HG02870 (cell line): ENCODE measurements at regions not wholly inside any gene's neighbourhood (a gene's known extent, or its start where the extent isn't known, plus 50 kb on each side); places are given as distances from the start of the nearest gene placed in this dataset.

Experiments
- ATAC-seq: cut with Tn5 transposase; IDR thresholded peaks from one replicate; pipeline ENCODE4 v1.9.1; 2021; ENCODE audit warnings: mild to moderate bottlenecking, moderate library complexity; ENCODE audit not compliant: unreplicated experiment

DNA sequence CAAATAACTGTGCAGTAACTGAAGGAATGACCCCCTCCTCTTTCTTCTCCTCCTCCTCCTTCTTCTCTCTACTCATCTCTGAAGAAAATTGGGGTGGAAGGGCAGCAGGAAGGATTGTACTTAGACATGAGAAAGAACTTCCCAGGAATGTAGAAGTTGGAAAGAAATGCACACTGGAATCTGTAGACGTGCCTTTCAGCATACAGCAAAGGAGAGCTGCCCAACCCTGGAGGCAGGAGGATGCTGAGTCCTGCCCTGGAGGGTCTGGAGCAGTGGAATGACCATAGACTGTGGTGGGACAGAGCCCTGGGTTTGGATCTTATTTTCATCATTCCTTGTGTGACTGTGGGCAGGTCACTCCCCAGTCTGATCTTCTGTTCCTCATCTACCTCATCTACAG lies 80.1 kb downstream of the PJA1 start:
- no peak for ATAC-seq

DNA sequence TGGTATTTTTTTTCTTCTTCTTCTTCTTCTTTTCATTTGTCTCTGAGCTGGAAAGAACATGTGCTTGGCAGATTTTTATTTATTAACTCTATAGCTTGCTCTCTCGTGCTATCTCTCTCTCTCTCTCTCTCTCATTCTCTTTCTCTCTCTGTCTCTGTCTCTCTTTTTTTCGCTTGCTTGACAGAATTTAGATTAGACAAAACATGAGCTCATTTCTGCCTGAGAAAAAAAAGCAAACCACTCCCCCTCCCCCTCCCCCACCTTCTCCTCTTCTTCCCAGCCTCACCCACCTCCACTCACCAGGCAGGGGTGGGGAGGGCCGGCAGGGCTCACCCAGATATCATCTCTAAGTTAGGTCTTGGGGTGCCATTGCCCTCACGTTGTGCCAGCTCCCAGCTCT lies 81.5 kb downstream of the PJA1 start:
- no peak for ATAC-seq

DNA sequence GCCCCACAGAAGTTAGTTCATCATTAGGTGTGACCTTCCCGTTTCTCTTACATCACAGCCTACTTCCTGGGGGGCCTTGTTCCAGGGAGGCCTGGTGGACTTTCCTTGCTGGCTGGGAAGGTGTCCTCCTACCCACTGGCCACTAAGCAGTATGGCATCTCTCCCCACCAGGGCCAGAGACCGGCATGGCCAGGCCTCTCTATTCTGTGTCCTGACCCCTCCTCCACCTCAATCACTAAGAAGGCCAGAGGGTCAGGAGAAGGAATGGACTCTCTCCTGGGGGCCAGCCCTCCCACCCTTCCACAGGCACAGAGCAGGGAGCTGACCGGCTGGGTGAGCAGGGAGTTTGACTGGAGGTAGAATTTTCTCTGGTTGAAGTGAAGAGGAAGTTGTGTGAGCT lies 81.9 kb downstream of the PJA1 start:
- no peak for ATAC-seq

DNA sequence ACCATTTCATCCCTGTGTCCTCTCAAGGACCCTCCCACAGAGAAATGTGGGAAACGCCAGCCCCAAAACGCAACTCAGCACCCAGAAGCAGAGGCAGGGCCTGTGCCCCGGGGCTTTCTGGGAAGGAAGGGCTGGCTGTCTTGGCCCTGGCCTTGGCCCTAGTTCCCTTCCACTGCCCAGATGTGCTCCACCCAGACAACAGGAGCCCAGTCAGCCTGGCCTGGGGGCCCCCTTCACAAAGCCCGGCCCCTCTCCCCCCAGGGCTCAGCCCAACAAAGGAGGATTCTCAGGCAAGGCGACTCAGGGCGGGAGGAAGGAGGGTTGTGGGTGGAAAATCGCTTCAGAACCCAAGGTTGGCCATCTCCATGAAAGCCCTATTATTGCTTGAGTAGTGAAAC lies 82.5 kb downstream of the PJA1 start:
- ATAC-seq = no peak

DNA sequence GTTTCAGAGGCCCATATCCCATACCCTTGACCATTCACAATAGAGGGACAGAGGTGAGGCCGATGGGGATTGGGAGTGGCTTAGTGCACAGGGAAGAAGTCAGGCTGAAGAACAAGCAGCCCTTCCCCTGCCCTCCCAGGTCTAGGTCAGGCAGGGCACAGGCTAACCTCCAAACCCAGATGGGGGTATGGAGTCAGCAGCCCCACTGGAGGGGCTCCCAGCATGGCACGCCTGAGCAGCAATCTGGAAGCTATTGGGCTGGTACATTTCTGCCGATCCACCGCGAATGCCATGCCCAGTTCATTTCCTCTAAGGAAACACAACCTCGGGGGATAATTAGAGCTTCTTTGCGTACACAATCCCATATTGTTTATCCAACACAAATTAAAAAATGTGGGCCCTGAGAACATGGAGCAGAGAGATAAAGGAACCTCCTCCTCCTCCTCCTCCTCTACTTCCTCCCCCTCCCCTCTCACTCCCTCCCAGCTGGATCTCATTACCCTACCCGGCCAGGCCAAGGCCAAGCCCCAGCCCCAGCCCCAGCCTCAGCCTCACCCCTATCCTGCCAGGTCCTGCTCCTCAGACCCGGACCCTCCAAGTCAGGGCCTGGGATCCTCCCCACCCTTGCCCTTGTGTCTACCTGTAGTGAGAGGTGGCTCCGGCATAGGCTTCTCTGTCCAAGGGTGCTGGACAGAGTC lies 83.0 kb downstream of the PJA1 start:
- no peak for ATAC-seq

DNA sequence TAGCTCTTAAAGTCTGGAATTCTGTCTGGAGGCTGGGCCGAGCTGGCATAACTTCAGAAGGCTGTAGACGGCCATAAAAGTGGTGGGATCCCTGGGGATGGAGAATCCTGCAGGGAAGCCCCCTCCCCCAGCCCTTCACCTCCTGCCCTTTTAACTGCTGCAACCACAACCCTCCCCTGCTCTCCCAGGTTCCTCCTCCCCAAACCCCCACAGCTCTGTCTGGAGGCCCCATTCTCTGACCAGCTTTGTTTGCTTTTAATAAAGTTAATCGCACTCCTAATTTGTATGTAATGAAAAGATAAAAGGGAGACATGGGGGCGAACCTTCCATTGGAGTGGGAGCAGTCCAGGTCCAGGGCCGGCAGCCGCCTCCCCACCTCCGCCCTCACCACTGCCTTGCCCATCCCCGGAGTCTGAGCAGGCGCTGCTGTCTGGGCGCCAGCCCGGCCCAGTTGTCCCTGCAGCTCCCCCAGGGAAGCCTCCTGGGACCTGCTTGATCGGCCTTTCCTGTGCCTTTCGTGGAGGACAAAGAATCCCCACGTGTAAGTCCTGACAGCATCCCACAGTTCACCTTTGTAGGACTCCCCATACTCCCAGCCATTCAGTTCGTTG lies 84.3 kb downstream of the PJA1 start:
- no peak for ATAC-seq

DNA sequence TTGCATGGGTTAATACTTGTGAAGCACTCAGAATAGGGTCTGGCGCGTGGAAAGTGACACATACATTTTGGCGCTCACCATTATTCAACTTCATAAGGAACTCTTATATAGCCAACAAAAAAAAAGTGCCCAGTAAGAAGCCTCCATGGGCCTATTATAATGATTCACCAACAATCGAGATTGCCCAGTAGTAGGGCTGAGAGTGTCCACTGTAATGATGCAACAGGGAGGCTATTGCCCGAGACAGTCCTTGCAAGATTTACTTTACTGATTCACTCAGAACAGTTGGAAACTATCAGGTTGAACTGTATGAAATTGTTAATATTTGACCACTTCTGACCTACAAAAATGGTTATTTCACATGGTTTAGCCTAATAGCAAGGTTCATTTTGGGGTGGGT lies 86.0 kb downstream of the PJA1 start:
- ATAC-seq = no peak

DNA sequence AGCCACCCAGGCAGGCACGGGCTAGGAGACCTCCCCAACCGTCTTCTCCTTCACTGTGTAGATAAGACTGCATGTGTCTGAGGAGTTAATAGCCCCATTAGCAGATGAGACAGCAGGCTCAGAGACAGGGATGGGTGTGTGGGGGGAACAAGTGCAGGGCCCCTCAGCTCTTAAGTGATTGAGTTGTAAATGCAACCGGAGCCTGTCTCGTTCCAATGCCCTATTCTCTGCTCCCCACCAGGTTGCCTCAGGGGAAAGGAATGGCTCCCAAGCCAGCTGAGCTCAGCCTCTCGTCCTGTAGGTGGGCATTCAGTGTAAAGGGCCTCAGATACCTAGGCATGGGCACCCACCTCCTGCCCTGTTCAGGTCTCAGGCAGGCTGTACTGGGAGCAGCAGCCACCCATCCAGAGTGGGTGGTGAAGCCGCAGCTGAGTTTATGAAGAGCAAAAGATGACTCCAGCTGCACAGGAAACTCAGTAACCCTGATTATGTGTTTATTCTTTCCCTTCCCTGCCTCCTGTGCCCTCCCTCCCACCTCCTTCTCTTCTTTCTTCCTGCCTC lies 87.3 kb downstream of the PJA1 start:
- ATAC-seq = no peak

DNA sequence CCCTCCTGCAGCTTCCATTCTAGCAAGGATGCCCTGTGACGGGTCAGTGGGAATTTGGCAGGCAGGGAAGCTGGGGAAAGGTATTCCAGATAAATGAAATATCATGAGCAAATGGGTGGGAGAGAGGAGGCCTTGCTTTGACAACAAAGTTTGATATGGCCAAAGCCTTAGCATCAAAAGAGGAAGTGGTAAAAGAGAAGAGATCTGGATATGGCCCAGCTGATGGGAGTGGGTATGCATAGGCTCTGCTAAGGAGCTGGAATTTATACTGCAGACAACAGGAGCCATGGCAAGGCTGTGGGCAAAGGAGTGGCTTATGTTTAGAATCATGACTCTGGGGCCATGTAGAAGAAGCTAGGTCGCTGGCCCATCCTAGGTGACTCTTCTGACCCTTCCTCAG lies 89.2 kb downstream of the PJA1 start:
- ATAC-seq = no peak

DNA sequence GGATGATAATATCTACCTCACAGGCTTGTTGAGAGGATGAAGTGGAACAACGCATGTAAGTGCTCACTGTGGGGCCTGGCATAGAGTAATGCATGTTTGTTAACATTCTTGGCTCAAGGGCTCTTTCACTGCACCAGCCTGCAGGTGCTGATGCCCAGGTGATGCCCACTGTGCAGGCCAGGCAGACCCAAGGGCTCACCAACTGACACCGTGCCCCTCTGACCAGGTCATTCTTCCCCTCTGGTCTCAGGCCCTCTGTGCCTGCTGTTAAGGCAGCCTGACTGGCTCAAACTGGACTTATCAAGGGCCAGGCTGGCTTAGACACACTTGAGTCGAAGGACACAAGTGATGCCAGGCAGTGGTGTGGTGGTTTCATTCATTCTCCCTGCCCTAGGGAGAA lies 90.5 kb downstream of the PJA1 start:
- no peak for ATAC-seq

DNA sequence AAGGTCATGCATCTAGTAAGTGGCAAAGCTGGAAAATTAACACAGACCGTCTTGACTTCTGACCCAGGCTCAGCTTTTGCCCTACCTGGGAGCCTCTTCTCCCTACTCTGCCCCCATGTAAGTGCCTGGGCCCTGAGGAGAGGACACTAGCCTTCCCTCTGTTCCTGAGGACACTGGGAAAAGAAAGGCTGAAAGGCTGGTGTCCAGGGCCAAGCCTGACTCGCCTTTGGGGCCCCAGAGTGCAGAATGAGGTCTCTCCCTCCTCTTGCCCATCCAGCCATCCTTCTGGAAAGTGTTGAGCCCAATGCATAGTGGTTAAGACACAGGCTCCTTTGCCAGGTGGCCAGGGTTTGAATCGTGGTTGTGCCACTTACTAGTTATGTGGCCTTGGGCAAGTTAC lies 91.5 kb downstream of the PJA1 start:
- no peak for ATAC-seq

DNA sequence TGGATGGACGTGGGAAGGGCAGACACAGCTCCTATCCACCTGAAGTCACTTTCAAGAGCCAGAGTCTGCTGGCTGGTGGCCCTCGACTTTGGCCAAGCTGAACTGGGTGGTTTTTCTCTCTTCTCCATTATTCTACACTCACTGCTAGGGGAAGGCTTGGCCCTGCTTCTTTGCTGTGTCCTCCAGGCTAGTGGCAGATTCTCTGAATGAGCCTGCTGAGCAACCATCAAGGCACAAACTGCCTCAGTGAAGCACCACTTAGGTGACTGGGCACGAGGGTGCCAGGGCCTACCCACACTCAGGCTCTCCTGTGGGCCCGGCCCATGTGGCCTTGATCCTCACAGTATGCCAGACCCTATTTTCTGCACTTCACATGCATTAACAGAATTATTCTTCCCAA lies 92.0 kb downstream of the PJA1 start:
- ATAC-seq = no peak

DNA sequence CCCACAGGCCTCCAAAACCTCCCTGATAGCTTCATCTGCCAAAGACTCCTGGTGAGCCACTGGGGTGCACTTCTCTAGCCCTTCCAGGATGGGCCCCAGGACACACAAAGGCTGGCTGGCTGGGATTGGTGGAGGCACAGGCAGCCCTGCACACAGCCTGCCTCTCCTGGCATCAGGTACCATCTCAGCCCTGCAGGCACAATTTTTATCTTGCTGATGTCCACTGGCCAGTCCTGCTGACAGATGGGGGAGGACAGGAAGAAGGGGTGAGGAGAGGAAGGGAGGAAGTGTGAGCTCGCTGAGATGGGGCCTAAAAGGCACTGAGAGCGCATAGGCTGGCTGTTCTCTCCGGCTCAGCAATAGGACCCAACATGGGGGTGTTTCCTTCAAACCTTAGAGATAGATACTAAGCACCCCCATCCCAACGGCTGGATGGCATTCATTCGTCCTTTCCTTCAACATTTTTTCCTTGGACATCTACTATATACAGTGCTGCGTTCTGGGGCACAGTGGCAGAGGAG lies 92.7 kb downstream of the PJA1 start:
- no peak for ATAC-seq

DNA sequence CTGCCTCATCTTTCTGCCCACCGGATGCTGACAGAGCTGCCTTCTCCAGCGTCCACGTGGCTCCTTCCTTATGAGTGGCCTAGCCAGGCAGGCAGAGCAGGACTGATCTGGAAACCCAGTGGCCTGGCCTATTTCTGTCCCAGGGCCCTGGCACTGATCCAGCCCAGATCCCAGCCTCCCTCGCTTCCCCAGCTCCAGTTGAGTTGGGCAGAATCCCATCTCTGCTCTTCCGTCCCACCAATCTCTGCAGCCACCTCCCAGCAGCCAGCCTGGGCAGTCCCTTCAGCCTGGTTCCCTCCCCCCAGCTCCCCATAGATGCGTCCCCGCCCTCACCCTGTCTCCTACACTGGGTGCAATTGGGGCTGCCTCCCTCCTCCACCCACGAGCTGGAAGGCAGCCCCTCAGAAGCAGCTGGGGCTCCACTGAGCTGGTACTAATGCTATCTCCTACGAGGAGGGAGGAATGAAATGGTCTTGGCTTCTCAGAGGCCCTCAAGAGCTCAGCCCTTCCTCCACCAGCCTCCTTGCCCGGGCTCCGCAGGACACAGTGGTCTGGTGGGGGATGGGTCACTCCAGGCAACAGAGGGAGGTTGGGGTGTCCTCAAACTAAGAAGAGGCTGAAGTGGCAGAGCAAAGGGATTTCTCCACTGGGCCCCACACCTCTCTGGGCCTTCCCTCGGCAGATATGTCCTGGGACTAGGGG lies 94.2 kb downstream of the PJA1 start:
- no peak for ATAC-seq

DNA sequence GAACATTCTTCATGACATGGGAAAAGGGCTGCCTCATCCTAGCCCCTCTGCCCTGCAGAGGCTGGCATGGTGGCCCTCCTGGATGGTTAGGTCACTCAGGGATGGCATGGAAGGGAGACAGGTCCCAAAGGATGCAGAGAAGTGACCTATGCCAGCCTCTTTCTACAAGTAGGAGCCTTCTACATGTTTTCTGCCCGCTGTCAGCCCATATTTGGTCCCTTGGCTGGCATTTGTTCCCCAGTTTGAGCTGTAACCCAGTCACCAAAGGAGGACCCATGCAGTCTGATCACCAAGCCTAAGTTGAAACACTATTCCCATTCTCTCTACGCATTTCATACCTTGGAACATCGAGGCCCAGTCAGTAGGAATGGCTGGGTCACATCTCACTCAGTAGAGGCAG lies 95.4 kb downstream of the PJA1 start:
- ATAC-seq = no peak

DNA sequence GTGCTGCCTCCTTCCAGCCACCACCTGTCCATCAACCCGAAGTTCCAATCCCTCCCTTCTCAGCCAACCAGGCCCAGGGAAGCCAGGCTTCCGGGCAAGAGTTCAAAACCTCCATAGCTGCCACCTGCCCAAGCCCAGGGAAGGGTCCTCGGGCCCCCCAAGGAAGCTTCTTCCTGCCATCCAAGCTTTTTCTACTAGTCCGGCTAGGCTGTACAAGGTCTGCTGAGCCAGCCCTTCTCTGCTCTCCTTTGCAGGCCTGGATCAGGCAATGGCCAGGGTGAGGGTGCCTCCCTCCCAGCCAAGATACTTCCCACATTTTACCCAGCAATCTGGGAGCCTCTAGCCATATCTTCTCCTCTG lies 96.2 kb downstream of the PJA1 start:
- ATAC-seq = no peak

DNA sequence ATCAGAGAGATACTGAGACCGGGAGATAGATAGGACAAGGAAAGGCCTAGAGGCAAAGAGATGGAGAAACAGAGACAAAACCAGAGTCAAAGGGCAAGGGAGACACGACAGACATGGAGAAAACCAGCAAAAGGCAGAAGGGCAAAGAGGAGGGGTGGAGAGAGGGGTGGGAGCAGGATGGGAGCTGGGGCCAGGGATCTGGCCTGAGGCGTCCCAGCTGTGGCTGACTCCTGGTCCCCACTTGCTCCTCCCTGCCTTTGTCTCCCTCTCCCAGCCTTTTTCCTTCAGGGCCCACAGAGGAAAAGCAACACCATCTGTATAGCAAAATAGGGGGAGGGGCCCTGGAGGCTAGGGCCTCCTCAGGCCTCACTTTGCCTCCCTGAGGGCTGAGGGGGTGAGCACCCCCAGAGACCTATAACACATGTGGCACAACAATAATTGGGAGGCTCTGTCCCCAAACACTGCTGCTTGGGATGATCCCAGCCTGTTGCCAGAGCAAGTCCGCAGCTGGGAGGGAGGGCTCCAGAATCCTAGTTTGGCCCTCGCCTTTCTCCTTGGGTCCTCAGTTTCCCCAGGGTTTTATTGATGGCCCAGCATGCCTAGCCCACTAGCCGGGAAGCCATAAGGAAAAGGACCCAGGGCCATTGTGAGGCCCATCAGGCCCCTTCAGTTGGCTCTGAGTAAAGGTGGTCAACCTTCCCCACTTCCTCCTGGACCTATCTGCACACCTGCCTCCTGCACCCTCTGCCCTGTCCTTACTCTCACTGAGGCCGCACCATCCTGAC lies 96.8 kb downstream of the PJA1 start:
- no peak for ATAC-seq

DNA sequence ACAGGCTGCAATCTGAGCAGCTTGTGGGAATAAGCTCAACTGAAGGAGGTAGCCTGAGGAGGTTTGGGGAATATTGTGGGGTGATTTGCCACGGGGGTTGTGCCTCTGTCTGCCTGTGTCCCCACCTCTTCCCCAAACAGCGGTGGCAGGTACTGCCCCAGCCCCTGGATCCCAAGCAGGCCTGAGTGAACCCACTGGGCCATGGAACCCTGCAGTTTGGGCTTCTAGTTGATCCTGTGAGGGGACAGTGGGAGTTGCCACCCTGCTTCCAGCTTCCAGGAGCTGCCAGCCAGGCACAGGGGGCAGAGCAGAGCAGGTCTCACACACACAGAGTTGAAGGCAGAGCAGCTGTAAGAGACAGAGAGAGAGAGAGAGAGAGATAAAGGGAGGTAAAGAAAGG lies 97.4 kb downstream of the PJA1 start:
- ATAC-seq = no peak

DNA sequence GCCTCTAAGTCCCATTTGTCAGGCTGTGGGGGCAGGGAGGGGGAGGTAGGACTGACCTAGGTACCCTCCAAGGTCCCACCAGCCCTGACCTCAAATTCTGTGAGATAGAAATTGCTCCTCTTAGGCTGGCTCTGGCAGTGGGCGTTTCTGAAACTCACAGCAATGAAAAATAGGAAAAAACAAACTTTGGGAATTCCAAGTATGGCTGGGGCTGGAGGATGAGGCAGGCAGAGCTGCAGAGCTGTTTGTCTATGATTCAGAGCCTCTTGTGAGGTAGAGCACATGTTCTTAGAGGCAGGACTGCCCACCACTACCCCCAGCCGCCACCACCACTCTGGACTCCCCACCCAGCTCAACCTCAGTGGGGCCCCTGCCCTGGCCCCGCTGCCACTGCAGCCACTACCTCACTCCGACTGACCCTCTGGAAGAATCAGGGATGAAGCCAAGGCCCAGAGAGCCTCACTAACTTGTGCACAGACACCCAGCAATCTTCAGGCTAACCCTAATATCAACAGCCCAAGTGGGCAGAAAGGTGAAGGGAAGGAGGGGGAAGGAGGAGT lies 98.2 kb downstream of the PJA1 start:
- no peak for ATAC-seq

DNA sequence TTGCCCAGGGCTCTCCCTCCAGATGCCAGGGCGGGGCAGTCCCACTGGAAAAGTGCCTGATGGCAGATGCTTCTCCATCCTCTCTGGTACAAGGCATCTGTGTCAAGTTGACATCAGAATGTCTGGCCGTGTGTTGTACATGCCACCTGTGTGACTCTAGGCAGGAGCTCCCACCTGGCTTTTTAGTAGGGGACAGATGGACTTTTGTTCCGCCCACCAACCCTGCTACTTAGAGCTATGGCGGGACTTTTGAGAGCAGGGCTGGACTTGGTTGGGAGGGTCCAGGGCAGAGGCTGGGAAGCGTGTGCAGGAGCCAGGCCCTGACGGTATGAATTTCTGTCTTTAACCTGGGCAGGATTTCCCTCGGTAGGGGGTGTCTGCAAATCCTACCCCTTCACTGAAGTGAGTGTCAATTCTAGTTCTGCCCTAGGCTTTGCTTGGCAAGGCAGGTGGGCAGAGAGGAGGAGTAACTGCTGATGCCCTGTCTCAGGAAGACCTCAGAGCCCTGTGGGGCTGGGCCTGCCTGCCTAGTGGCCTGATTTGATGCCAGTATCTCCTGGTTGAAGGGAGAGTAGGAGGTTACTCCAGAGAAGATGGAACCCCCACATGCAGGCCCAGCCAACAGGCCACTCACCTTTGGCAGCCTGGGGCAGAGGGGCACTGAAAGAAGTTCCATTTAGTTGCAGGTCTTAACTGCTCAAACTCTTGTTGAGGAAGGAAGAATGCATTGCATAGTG lies 99.1 kb downstream of the PJA1 start:
- no peak for ATAC-seq
